UCSD-AML1 (cell line): ENCODE measurements at regions not wholly inside any gene's neighbourhood (a gene's known extent, or its start where the extent isn't known, plus 50 kb on each side); places are given as distances from the start of the nearest gene placed in this dataset.
A peak's percentile ranks its signal among the peaks of the same experiment; 100 is the strongest.
"Not testable (repeated sequence)": the region's sequence is repeated elsewhere in the genome, so short reads cannot be mapped to it uniquely, and the experiment has no call there.

Experiments
- DNase-seq: peaks from one replicate; lab custom pipeline; 2025; ENCODE audit not compliant: unreplicated experiment; lab: John Stamatoyannopoulos, UW

DNA sequence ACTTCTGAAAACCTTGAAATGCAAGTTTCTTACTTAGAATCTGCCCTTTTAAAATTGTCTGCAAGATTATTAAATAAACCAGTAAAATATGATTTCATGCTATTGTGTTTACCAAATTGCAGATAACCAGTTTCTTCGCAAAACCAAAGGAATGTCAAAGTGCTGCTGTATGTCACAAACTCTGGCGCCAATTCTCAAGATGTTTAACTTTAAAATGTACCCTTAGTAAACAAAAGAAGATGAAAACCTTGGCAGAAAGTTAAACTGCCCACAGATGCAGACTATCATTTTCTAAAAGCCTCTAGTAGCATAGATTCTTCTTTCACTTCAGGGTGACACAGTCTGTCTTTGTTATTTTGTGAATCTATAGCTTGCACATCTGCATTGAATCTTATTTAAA is 189.2 kb downstream of the SLITRK6 start:
- no peak for DNase-seq

DNA sequence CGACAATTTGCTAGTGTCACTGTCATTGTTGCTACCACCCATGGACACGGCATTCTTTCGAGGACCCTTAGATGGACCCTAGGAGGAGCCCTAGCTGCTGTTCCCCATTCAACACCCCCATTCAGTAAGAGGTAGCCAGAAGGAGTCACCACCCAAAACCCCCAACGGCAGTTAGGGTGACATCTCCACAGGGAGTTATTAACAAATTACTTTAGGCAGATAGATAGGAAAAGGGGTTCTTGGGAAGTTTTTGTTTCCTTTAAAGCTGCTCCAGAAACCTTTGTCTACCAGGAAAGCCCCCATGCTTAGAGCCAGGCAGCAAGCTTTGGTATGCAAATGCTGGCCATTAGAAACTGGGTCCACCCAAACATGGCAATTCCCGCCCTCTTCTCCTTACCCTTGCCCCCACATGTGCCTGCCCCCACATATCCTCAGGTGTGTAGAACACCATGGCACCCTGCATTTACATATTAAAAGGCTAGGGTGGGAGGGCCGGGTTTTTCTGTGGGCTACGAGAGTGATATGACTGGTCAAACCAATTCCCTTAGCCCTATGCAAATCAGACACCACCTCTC is 190.9 kb downstream of the SLITRK6 start:
- no peak for DNase-seq

DNA sequence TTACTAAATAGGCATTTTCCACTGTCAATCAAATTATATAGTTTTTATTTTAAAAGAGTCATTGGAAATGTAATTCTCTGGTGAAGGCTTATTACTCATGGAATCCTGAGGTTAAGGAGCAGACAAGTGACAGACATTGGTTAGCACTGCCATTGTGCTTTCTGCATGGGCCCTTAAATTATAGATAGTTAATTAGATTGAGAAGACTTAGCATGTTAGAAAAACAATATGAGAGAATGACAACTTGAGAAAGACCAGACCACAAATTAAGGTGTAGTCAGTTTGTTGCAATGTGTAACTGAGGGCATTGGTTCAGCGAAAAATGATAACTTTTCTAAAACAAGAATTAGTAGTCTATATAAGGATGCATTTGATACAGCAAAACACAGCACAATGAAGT is 195.5 kb downstream of the SLITRK6 start:
- no peak for DNase-seq

DNA sequence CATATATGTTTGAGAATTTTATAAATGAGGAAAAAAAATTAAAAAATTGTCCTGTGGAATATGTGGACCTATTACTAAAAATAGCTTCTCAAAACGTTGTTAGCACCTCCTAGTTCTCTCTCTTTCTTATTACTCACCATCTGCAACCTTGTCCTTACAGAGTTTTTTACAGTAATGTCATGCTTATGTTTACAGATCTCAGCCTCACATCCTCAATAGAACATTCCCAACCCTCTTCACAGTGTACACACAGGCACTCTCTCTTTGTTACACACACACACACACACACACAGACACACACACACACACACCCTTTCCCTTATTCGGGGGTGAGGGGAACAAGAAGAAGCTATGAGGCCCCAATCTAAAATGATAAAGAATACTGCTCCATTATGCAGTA is 197.7 kb downstream of the SLITRK6 start:
- no peak for DNase-seq

DNA sequence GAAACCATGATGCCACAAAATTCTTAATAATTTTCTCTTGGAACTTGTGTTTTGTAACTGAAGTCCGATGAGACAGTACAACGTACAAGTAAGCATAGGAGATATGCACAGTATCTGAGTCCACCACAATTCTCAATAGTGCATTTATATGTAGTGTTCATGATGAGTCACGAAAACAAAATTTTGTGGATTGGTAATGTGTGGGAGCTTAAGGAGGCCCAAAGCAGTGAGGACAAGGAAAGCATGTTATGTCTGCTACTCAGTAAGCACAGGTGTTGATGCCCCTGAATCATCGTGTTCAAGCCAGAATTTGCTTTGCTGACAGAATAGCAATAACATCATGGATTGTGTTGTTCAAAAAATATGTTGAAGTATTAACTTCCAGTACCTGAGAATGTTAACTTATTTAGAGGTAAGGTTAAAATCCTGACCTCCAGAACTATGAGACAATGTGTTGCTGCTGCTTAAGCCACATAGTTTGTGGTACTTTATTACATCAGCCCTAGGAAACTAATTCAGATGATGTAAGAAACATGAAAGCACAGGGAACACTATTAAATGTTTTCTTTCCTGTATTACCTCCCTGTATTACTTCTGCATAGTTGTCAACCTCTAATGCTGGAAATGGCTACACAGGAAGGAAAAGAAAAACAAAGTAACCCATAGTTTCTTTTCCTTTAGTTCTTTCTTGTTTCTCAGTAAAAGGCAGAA is 201.3 kb downstream of the SLITRK6 start:
- no peak for DNase-seq

DNA sequence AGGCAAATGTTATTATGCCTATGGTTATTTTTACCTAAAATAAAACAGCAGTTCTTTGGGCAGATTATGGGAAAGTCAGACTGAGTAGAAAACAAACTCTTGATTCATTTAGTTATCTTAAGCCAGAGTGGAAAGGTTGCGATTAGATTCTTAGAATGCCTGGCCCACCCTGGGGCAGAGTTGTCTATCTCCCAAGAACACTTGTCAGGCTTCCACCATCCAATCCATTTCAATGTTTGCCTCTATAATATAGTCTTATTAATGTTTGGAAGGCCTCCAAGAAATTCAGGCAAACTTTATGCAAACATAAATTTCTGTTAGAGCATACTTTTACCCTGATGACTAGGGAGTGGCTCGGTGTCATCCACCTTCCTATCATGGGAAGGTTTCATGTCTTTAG is 207.0 kb downstream of the SLITRK6 start:
- DNase-seq, result no peak

DNA sequence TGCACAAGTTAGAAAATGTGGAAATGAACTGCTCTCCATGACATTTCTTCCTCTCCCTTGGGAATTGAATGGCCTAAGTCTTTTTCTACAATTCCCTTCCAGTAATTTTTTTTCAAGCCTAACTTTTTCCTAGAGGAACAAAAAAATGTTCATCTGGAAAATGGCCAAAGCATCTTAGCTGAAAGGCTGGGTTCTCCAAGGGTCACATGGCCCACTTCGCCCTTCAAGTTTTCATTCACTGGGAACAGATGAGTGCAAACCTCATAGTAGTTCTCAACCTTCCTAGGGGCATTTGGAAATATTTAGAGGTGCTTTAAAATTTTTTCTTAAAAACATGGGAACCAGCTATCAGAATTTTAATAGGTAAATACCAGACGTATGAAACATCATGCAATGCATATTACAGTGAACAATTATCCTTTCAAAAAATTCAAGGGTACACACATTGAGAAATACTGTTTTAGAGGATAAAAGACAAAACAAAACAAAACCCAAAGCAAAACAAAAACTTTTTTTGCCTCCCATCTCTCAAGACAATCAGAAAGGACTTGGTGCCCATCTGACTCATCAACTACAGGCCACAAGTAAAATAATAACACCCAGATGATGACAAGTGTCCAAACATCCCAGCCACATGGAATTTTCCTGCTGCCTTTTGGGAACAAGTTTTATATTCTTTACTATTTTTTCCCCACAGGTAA is 208.8 kb downstream of the SLITRK6 start:
- DNase-seq, result no peak

DNA sequence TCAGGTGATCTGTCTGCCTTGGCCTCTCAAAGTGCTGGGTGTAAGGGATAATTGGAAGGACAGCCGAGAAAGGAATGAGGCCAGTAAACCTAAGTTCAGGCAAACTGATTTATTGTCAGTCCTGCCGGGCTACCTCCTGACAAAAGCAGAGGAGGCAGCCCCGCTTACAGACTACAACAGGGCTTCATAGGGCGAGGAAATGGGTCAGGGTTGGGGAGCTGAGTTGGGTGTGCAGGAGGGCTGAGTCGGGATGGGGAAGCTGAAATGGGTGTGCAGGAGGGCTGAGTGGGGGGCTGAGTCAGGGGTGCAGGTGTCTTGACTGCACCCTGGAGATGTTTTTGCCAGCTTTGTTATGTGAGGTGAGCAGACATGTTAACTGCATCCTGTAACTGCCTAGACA is 210.2 kb downstream of the SLITRK6 start:
- no peak for DNase-seq

DNA sequence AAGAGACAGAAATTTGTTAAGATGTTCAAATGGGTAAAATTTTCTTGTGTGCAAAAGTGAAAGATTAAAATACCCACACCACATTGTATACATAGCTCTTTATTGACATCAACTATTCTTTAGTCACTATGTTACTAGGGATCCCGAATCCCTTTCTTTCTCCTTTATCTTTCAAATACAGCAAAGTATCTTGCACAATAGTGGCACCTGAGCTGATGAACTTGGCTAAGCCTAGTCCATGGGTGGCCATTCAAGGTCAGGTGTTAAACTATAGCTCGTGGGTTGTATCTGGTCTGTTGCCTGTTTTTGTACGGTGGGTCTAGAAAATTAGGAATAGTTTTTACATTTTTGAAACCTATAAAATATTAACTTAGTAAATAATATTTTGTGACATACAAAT is 210.9 kb downstream of the SLITRK6 start:
- no peak for DNase-seq

DNA sequence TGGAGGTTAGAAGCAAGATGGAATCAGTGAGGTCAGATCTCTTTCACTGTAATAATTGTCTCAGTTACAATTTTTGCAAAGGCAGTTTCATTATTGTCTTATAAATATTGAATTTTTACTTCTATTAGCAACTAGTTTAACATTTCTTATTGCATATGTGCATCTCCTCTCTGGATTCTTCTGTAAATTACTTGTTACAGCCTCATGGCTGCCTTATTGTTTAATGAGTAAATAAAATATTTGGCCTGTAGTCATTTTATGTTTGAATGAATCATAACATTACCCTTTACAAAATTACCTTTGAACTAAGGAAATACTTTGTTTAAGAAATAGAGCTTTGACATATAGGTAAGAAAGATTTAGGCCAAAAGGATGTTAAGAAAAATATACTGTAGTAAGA is 212.4 kb downstream of the SLITRK6 start:
- no peak for DNase-seq

DNA sequence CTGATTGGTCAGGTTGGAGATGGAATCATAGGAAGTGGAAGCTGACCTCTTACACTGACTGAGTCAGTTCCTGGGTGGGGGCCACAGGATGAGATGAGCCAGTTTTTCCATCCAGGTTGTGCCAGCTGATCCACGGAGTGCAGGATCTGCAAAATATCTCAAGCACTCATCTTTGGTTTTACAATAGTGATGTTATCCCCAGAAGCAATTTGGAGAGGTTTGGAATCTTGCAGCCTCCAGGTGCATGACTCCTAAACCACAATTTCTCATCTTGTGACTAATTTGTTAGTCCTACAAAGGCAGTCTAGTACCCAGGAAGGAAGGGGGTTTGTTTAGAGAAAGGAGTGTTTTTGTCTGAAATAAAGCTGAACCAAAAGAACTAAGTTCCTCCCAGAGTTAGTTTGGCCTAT is 212.8 kb downstream of the SLITRK6 start:
- DNase-seq, result no peak

DNA sequence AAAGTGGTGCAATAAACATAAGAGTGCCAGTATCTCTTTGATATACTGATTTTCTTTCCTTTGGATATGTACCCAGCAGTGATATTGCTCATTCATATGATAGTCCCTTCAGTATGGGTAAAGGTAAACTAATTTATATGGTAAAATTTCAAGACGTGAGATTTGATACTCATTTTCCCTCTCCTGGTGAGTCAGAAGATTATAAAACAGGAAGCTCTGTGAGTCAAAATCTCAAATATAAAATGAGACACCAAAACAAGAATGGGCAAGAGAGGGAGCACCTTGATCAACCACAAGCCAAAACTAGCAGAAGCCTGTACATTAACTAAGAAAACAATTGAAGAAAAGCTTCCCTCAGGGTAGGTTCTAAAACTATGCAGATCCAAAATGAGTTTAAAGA is 216.3 kb downstream of the SLITRK6 start:
- no peak for DNase-seq

DNA sequence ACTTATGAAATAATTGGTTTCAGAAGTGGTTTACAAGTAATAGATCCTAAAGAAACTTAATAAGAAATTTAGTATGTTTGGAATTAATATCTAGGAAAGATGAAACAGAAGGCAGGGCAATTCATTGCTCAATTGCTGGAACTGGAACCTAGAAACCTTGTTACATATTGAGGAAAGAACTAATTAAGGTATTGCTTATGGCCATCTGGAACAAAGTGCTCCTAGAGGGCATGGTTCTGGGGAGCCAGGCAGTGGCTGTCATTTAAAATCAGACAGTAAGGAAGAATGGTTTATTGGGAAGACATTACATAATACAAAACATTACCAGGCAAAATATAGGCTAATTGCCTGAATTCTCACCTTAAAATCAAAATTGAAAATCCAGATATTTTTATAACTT is 224.1 kb downstream of the SLITRK6 start:
- no peak for DNase-seq

DNA sequence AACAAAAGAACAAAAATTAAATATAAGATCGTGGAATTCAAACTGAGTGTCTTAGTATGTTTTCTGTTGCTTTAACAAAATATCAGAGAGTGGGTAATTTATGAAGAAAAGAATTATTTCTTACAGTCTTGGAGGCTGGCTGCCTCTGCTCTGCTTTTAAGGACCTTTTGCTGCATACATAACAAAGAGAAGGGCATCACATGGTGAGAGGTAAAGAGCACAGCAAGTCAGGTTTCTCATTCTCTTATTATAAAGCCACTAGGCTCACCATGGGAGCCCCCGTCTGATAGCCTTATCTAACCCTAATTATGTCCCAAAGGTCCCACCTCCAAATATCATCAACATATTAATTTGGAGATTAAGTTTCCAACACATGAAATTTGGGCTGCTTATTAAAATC is 231.3 kb downstream of the SLITRK6 start:
- no peak for DNase-seq

DNA sequence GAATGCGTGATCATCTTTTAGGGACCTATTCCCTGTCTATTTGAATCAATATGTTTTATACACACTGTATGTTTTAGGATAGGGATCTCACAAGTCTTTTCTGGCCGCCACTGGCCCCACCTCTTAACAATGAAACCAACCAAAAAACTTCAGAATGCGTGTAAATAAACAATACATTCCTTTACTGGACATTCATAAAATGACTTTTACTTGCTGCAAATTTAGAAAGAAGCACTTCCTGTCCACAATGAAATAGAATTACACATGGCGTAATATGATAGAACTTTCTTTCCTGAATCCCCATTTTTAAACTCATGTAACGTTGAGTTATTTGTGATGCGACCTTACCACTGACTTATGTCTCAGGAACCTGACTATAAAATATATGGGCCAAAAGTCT is 233.6 kb downstream of the SLITRK6 start:
- no peak for DNase-seq

DNA sequence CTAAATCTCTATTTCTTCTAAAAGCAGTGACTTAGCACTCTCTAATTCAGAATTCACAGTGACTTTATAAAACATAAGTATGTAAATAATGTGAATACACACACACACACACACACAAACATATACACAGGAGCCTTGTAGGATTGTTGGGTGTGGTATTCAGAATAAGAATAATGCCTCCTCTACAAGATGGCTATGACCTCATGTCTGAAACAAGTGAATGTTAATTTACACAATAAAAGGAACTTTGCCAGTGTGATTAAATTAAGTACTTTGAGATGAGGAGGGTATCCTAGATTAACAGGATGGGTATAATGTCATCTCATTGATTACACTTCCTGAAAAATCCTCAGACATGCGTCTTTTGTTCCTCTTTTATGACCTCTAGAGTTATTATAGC is 234.6 kb downstream of the SLITRK6 start:
- no peak for DNase-seq

DNA sequence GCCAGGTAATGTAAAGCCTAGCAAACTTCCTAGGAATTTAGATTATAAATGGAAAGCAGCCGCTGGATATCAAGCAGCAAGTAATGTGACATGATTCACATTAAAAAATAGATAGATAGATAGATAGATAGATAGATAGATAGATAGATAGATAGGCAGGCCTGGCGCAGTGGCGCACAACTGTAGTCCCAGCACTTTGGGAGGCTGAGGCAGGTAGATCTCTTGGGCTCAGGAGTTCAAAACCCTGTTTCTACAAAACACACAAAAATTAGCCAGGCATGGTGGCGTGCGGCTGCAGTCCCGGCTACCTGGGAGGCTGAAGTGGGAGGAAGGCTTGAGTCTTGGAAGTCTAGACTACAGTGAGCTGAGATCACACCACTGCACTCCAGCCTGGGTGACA is 236.9 kb downstream of the SLITRK6 start:
- no peak for DNase-seq

DNA sequence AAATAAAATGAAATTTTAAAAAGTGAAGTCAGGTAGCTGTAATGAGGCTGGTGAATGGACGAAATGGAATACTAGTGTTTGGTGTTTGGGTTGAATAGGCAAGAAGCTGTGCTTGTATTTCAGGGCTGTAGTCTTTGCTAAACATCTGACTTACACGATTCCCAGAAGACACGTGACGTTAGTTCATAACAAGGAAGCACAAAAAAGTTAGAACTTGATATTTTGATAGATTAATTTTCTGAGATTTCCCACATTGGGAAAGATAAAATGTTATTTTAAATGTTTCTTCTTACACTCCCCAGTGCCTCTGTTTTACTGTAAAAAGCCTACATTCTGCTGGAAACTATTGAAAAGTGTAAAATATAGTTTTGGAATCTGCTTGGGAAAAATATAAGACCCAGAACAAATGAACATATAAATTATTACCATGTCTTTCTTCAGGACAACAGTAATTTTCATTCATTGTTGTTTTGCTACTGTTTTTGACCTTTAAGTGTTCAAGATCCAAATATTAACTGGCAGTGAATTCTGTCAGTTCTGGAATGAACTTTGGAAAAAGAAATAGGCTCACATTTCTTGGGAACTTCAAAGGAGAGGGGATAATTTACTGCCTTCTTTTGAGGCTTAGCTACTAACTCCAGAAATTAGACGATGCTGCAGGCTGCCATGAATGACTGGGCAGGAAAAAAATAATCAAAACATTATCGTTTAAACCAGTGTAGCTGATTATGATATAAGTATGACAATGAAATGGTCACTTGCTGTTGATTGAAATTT is 241.3 kb downstream of the SLITRK6 start:
- no peak for DNase-seq

DNA sequence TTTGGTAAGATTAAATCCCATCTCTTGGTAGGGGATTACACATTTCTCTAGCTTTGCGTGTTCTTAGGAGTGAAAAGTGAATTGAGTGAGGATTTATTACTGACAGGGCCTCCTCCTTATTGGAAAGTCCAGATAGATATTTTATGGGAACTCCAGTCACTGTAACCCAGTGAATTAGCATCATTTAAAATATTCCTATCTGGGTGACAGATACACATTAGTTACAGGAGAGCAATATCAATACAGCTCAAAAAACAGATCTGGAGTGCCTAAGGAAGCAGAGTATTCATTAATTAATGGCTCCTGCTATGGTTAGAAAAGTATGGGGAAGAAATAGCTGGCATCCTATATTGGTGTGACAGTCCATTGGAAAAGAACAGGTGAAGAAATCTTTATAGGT is 248.2 kb downstream of the SLITRK6 start:
- DNase-seq, result no peak

DNA sequence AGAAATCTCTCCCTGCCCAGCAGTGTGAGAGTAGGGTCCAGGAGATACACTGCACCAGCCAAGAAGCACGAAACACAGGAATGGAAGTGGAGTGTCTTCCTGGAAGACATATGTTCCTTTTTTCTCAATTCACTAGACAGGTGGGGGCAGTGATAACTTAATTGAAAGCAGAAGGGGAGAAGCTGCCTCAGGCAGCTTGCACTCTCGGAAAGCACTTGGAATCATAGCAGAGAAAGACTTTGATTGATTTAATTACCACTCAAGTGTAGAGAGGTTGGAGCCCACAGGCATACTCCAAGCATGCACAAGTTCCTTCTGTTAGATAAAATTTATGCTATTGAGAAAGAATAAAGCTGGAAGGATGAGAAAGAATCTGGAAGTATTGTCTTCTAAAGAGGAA is 249.4 kb downstream of the SLITRK6 start:
- DNase-seq, result peak; percentile 0

DNA sequence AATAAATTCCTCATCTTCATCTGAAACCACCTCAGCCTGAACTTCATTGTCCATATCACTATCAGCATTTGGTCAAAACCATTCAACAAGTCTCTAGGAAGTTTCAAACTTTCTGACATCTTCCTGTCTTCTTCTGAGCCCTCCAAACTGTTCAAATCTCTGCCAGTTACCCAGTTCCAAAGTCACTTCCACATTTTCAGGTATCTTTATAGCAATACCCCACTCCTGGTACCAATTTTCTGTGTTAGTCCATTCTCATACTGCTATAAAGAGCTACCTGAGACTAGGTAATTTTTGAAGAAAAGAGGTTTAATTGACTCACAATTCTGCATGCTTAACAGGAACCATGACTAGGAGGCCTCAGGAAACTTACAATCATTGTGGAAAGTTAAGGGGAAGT is 250.4 kb downstream of the SLITRK6 start:
- DNase-seq, result not testable (repeated sequence)

DNA sequence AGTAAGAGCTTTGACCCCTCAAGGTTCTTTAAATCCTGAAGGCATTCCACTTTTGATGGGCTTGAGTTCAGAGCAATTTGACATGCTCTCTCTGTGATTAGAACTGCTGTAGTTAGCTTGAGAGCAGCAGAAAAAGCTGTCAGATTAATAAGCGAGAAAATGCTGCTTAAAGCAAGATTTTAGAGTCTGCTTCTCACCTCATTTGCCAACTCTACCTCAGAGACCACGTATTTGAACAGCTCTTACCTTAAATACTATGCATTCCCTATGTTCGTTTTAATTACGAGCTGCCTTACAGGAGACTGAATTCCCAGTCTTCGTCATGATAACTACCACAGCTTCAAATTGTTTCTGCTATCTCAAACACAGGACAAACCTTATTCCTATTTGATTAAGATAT is 253.4 kb downstream of the SLITRK6 start:
- DNase-seq, result no peak
